NCI-H82 treated with DMSO at 0.1 percent for 48 hours (cell line): ENCODE measurements at regions not wholly inside any gene's neighbourhood (a gene's known extent, or its start where the extent isn't known, plus 50 kb on each side); places are given as distances from the start of the nearest gene placed in this dataset.
"Not testable (repeated sequence)": the region's sequence is repeated elsewhere in the genome, so short reads cannot be mapped to it uniquely, and the experiment has no call there.

Source experiments
- DNase-seq: peaks from one replicate; lab custom pipeline; 2025; ENCODE audit not compliant: unreplicated experiment; lab: John Stamatoyannopoulos, UW

GRCh38 chr11:116667318-116667717 lies 105.5 kb downstream of the BUD13 start:
- not testable (repeated sequence) for DNase-seq

GRCh38 chr11:116666673-116667249 lies 106.0 kb downstream of the BUD13 start:
- DNase-seq: not testable (repeated sequence)

- no peak for DNase-seq
Observed at GRCh38 chr11:116665523-116665922, 107.3 kb downstream of the BUD13 start.

- no peak for DNase-seq
Observed at GRCh38 chr11:116661056-116661455, 111.7 kb downstream of the BUD13 start.

GRCh38 chr11:116660011-116660410 lies 112.8 kb downstream of the BUD13 start:
- DNase-seq: no peak

GRCh38 chr11:116658876-116659535 lies 113.8 kb downstream of the BUD13 start:
- no peak for DNase-seq

GRCh38 chr11:116657842-116658825 lies 114.7 kb downstream of the BUD13 start:
- DNase-seq: no peak

- DNase-seq: no peak
Observed at GRCh38 chr11:116656011-116656410, 116.8 kb downstream of the BUD13 start.

- DNase-seq: no peak
Observed at GRCh38 chr11:116654526-116654925, 118.3 kb downstream of the BUD13 start.

- no peak for DNase-seq
Observed at GRCh38 chr11:116653206-116653605, 119.6 kb downstream of the BUD13 start.

GRCh38 chr11:116651737-116652237 lies 121.0 kb downstream of the BUD13 start:
- no peak for DNase-seq

GRCh38 chr11:116651098-116651736 lies 121.6 kb downstream of the BUD13 start:
- no peak for DNase-seq

GRCh38 chr11:116650052-116650451 lies 122.7 kb downstream of the BUD13 start:
- DNase-seq: no peak

- no peak for DNase-seq
Observed at GRCh38 chr11:116649268-116649667, 123.5 kb downstream of the BUD13 start.

GRCh38 chr11:116648247-116649174 lies 124.3 kb downstream of the BUD13 start:
- DNase-seq: no peak

GRCh38 chr11:116647305-116648080 lies 125.3 kb downstream of the BUD13 start:
- no peak for DNase-seq

- DNase-seq: no peak
Observed at GRCh38 chr11:116646191-116646590, 126.6 kb downstream of the BUD13 start.

GRCh38 chr11:116644941-116645305 lies 127.9 kb downstream of the BUD13 start:
- DNase-seq: no peak

GRCh38 chr11:116644201-116644940 lies 128.4 kb downstream of the BUD13 start:
- no peak for DNase-seq
